Glomerular visceral epithelial cell (primary cell): ENCODE measurements at regions not wholly inside any gene's neighbourhood (a gene's known extent, or its start where the extent isn't known, plus 50 kb on each side); places are given as distances from the start of the nearest gene placed in this dataset.
"Not testable (repeated sequence)": the region's sequence is repeated elsewhere in the genome, so short reads cannot be mapped to it uniquely, and the experiment has no call there.

Experiments used
- DNase-seq: peaks from one replicate; pipeline ENCODE4 v3.0.0-alpha.2; 2016; ENCODE audit errors: extremely low spot score

DNA sequence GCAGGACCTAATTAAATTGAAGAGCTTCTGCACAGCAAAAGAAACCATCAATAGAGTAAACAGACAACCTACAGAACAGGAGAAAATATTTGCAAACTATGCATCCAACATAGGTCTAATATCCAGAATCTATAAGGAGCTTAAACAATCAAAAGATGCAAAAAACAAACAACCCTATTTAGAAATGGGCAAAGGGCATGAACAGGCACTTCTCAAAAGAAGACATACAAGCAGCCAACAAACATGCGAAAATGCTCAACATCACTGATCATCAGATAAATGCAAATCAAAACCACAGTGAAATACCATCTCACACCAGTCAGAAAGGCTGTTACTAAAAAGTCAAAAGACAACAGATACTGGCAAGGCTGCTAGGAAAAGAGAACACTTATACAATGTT lies 189.2 kb downstream of the CYP26B1 start:
- not testable (repeated sequence) for DNase-seq

DNA sequence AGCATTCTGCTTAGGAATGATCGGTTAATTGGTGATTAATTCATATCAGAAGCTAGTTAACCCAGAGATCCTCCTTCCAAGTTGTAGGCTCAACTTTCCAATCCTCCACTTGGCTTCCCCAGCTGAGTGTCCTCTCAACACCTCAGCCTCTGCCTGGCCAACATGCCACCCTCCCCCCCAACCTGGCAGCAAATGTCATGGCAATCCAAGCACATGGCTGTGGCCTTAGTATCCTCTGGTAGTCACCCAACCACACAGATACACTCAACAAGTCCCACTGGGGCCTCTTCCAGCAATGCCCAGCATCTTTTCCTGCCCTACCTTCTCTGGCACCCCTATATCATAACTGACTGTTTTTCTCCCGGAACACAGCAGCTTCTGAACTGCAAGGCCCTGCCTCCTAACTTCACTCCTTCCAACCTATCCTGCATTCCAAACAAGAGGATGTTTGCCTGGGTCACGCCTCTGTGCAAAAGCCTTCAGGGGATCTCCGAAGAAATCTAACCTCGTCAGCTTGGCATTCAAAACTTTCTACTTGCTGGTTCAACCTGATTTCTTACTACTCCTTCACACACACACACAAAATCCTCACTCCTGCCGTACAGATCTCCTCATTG lies 195.0 kb downstream of the CYP26B1 start:
- DNase-seq: no peak

DNA sequence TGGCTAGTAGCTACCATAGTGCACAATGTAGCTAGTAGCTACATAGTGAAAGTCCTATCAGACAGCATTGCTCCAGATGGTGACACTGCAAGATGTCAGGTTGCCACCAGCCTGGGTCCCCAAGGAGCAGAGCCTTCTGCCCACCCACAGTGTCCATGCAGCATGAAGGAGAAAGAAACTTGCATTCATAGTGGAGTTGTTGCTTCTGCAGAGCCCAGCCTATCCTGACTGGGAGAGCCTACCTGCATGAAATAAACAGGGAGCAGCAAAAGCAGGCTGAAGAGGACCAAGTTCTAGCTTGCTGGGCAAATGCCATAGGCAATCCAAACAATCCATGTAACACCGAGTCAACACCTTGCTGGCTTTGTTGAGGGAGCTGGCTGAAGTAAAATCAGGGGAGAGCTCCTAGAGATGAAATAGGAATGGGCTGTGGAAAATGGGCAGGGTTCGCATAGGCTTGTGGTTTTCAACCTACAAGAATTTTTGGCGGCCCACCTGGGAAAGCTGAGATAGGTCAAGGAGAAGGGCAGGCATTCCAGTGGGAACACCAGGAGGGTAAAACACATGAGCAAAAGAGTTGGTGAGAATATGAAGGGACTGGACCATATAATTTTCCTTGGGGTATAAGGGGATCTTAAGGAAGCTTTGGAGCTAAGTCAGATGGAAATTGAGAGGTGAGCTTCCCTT lies 195.8 kb downstream of the CYP26B1 start:
- DNase-seq: no peak

DNA sequence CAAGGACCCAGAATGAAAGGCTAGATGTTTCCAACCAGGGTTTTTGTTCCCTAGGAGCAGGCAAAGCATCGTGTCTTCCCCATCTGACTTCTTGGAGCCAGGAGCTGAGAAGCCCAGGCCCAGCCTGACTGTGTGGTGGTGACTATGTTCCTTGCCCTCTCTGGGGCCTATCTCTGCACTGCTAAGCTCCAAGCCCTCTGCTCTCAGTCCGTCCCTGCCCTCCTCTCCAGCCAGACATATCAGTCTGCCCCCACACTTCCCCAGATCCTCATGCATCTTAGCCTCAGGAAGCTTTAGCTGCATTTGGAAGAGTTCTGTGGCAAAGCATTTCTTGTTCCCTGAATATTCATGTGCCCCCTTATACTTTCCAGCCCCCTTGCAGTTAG lies 196.6 kb downstream of the CYP26B1 start:
- no peak for DNase-seq

DNA sequence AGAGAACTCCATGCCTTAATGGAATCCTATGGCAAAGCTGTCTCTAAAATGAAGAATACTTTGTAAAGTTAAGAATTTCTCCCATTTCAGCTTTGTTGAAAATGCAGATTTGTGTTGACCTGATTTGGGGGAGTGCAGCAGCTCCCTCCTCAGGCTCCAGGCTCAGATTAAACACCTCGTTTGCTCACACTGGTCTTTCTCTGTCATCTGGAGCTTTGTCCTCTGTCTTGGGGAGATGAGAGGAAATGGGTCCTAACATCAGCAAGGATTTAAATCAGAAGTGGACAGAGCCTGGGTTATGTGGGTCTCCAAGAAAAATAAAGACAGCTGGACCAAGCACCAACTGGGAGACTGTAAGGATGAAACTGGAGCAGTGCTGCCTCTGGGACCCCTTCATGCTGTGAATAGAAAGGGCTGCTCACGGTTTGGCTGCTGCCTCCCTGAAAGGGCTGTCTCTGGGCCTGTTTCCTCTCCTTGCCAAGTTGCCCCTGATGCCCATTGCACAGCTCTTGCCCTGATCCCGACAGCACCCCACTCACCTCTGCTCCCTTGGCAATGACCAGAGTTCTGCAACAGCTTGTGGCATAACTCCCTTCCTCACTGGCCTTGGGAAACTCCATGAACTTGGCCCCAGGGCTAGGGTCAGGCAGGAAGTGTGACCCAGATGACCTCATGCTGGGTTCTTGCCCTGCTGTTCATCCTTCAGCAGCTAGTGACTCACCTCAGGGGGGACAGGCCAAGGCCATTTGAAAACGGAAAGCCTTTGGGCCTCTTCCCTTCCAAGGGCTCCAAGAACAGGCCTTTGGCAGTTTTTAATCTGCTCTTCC lies 197.2 kb downstream of the CYP26B1 start:
- DNase-seq: peak; percentile 8

DNA sequence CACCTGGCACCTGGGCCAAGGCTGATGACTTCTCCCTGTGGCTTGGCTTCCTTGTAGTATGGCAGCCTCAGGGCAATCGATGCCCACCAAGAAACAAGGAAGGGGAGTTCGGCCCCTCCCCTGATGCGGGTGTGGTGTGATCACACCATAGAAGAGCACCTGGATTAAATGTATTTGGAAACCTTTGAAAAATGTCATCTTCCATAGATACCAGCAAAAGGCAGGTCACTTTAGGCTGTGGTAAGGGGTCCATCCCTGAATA lies 198.2 kb downstream of the CYP26B1 start:
- DNase-seq: no peak

DNA sequence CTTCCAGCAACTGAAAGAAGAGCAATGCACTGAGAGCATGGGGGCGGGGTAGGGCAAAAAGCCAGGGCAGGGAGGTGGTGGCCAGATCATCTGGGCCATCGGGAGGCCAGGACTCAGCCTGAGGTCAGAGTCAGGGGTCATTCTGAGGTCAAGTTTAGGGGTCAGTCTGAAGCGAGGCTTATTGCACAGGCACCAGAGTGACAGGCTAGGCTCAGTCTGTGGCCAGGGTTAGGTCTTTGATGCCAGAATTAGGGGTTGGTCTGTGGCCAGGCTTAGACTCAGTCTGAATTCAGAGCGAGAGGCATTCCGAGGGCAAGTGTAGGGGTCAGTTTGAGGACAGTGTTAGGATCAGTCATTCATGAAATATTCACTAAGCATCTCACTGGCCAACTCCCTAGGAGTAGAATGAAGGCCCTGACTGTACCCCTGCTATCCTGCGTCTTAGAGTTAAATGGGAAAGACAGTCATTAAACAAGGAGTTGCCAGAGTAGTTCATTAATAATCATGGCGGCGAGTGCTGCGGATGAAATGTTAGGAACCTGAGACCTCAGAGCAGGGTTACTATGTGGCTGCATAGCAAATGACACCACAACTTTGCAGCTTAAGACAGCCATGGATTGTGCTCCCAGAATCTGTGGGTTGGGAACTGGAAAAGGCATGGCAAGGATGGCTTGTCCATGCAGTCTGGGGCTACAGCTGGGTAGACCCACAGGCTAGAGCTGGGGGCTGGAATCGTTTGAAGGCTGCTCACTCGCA lies 198.7 kb downstream of the CYP26B1 start:
- DNase-seq: no peak

DNA sequence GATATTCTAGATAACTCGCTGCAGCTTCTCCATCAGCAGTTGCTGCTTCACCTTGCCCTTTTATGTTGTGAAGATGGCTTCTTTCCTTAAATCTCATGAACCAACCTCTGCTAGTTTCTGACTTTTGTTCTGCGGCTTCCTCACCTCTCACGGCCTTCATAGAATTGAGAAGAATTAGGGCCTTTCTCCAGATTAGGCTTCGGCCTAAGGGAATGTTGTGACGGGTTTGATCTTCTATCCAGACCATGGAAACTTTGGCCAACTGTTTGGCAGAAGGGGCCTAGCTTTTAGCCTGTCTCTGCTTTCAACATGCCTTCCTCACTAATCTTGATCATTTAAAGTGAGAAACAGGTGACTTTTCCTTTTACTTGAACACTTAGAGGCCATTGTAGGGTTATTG lies 199.9 kb downstream of the CYP26B1 start:
- no peak for DNase-seq

DNA sequence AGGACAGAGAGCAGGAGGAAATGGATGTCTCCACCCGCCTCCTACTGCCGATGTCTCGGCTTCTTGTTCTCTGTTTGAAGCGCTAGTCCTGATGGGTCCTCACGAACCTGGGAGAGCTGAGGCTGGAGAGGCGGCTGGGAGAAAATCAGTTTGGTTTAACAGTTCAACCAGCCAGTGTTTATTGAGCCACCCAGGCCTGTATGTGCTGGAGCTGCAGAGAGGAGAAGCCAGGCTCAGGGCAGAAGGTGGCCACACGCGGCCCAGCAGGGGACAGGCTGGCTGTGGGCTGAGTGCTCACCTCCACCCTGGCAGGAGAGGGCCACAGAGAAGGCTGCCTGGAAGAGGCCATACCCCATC lies 202.1 kb downstream of the CYP26B1 start:
- DNase-seq: no peak

DNA sequence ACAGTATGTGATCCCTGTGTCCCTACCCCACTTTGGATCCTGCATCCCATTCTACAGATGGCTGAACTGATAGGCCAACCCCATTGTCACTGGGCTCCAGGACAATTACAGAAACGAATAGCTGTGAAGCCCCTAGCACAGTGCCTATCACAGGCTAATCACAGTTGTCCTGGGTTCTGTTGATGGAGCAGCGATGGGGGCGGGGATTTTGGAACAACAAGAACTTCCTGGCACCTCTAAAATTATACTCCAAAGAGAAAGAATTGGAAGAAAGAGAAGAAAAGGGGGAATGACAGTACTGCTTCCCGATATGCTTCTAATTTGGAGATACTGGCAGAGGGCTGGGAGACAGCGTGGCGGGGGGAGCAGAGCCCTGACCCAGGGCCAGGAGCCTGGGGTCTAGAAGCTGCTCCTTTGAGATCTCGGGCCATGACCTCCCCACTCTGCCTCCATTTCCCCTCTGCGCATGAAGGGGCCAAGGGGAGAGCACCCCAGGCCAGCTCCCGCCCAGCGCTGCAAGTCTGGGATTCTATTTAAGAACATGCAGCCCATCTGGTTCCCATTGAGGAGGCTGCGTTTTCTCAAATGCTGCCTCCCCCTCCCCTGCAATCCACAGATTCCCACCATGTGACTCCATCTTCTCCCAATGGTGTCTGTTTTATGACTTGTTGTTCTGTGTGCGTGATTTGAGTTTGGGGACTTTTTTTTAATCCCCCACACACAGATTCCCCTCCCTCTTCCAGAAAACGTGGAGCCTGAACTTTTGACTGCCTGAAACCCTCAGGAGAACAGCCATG lies 202.7 kb downstream of the CYP26B1 start:
- DNase-seq: no peak

DNA sequence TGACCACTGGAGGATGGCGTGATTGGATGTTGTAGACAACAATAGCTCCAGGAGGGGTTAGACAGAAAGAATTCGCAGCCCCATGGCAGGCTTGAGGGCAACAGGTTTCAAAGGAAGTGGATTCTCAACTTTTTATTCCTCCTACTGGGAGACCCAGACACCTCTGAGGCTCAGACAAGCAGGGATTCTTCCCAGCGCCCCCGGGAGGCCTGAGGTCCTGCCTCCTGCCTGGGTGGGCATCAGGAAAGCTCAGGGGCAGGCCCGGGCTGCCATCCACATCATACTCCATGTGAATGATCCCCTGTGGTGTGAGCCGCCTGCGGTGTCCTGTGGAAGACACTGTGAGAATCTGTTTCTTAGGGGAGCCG lies 203.5 kb downstream of the CYP26B1 start:
- no peak for DNase-seq

DNA sequence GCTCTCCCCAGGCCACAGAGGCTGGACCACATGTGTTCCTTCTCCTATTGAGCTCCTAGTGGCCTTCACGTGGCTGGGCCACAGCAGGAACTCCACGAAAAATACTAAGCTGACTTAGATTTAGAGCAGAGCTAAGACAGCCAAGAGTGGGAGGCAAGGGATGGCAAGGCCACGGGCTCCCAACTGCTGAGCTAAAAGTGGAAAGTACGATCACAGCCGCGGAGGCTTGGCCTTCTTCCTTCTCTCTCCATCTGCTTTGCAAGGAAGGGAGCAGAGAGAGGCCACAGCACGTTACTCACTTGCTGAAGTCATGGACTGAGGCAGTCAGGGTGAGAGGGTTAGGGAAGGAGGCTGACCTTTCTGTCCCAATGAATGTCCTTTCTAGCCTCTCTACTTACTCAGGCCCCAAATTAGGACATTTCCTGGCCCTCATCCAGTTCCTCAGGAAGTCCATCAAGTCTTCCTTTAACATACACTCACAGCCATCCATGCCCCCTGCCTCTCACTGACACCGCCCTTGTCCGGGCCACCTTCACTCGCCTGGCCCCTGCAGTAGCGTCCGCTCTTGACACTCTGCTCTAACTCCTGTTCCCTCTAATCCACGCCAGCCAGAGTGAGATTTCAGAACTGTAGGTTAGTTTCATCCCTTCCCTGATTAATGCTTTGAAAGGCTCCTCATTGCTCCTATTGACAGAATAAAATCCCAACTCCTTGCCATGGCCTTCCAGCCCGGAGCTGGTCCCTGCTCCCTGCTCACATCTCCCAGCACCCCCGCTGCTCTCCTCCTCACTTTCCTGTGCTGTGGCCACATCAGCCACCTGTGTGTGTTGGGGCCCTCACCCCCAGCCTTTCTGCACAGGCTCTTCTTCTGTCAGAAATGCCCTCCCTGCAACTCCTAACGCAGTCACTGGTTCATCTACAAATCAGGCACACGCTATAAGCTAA lies 204.2 kb downstream of the CYP26B1 start:
- DNase-seq: no peak

DNA sequence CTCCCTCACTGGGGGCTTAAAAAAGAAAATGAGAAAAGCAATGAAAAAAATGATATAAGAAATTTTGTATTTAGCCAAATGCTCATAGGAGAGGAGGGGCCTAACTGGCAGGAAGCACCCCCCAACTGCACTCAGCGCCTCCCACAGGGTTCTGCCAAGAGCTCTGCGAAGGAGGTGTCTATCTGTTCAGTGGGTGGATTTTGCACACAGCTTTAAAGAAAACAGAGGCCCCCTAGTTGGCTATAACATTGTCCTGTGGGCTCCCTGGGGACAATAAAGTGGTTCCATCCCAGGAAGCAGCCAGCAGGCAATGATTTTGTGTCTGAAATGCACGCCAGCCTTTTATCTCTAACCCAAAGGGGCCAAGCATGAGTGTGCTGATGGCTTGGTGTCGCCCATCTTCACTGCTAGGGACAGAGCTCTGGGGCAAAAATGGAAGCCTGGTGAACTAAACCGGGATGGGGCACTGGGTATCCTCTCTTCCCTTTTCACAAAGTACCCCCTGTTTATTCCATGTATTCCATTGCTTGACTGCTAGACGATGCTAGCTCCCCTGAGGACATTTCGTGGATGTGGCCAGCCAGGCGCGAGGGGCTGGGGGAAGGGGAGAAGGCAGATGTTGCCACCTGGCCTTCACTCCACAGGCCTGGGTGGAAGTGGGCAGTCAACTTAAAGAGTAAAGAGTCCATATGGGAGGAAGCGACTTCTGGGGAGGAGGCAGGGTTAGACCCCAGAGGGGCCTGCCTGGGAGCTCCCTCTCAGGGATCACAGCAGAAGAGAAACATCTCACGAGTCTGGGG lies 205.7 kb downstream of the CYP26B1 start:
- DNase-seq: no peak

DNA sequence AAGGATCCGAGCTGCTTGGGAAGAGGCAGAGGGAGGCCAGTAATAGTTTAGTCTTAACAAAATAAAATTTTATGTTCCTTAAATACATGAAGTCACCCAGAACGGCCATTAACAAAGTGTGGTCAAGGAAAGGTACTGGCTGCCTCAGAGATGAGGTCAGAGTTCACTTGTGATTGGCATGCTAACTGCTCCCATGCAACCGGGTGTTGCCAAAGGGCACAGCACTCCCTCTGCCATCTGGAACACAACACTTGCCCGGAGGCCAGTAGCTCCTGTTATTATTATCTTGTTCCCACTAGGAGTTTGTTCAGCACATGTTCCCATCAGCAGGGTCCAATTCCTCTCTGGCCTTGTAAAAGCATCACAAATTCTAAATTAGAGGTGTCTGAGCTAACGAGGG lies 207.0 kb downstream of the CYP26B1 start:
- DNase-seq: no peak

DNA sequence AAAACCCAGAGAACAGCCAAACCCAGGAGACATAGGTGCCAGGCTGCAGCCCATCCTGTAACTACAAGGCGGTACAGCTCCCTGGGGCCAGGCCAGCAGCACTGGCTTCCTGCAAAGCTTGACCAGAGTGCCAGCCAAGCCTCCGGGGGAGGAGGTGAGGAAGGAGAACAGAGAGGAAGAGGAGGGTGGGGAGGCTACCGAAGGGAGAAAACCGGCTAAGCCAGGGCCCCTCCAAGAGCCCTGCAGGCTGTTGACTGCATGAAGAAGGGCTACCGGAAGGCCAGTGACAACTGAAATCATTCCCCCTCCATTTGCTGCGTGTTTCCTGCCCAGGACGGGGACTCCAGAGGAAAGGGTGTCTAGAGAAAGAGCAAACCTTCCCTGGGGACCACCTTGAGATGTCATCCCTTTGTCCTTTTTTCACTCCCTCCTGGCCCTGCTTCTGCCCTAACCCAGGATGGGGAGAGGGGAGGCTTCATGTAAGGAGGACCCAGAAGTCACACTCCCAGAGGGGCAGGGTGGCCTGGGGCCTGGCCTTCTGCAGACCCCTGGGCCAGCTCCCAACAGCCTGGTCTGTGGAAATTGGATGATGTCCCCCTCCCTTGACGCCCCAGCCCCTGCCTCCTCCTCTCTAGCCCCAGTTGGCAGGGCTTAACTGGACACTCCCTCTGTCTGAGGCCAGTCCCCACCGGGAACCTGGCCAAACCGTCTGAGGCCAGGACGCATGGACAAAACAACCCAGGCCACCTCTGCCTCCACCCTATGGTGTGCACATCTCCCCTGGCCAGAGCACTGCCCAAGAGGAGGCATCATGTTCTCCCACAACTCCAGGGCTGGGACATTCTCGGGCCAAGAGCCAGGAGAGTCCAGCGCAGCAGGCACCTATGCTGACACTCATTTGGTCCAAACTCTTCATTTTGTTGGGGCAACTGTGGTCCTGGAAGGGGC lies 207.8 kb downstream of the CYP26B1 start:
- DNase-seq: no peak

DNA sequence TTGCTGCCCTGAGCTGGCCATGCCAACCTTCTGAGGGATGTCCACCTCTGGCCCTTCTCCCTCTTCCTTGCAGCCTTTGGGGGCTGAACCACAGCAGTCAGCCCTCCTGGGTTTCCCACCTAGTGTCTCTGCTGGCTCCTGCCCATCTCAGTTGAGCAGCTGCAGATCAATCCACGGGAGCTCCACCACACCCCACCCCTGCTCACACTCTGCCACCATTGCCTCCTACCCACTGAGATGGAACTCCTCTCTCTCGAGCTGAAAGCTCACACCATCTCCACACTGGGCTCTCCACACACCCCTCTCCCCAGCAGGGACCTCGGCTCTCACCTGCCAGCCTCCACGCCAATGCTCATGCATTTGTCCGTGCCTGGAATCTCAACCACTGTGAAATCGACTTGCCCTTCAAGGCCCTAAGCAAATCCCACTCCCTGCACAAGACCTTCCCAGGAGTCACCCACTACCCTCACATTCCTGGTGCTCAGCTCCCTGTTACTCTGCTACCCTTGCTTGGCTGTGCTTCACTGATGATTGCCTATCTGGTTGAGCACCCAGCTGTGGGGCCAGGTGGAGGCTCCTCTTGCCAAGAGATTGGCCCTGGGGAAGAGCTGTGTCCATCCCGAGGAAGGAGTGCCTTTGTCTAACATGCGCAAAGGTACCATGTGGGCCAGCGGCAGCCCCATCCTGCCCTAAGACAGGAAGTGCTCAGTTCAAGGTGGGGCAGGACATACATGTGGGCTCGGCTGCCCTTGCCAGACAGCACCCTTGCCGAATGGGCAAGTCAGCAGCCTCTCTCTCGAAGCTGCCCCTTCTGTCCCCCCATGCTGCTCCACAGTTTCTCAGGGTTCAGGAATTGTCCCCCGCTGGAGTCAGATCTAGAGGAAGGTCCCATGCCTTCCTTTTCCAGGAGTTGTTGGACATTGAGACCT lies 208.7 kb downstream of the CYP26B1 start:
- DNase-seq: no peak

DNA sequence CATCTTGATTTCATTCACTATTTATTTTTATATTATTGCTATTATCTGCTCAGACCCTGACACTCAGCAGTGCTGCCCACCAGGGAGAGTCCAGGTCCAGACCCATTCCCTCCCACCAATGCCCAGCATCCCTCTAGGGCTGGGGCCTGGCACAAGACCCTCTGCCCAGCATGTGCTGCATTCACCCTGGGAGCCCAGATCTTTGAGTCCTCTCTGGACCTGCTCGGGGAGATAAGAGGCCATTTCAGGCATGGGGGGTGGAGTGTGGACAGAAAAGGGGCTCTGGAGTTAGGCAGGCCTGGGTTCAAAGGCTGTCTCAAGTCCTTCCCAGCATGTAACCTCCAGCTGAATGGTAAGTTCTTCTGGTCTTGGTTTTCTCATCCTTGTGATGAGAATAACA lies 209.6 kb downstream of the CYP26B1 start:
- no peak for DNase-seq

DNA sequence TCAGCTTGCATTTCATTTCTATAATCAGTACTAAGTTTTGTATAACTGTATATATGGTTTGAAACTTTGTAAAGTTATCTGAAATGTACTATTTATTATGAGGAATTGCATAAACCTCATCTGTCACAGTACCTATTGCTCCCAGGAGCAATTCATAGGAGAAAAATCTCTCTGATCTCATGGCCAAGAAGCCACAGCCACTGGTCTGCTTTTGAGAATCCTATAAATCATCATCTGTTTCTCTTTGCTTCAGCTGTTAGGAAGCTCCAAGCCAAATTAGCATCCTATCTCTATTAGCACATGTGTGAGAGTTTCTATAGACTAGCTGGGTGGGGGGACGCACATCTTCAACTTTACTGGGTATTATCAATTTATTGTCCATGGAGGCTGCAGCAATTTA lies 210.3 kb downstream of the CYP26B1 start:
- no peak for DNase-seq
